ENCODE measurements at regions not wholly inside any gene's neighbourhood (a gene's known extent, or its start where the extent isn't known, plus 50 kb on each side); places are given as distances from the start of the nearest gene placed in this dataset.

- TF ChIP-seq CTCF (IDR thresholded peaks at IDR 0.05), result no peak
- TF ChIP-seq POLR2A (IDR thresholded peaks at IDR 0.05), result no peak
Observed at GRCh38 chr6:14559746-14560536, 442.4 kb downstream of the CD83 start.

Measured in body of pancreas (tissue), 4 donors.